ENCODE measurements at regions not wholly inside any gene's neighbourhood (a gene's known extent, or its start where the extent isn't known, plus 50 kb on each side); places are given as distances from the start of the nearest gene placed in this dataset.

DNA sequence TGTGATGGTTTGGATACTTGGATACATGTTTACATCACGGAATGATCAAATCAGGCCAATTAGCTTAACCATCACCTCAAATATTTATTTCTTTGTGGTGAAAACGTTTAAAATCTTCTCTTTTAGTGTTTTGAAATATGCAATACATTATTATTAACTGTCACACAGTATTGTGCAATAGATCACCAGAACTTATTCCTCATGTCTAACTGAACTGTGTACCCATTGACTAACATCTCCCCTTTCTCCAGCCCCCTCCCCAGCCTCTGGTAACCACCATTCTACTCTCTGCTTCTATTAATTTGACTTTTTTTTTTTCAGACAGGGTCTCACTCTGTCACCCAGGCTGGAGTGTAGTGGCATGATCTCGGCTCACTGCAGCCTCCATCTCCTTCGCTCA lies 471.9 kb downstream of the BCOR start:
- Histone ChIP-seq H3K4me3 (no peak overlapping the region), H3K4me1 (no peaks in the 10 kb centered on the region), H3K36me3 (no peaks in the 10 kb centered on the region), H3K27me3 (peaks cover 0 to 27% (median 0%) of the 10 kb centered on the region in 7 donors), H3K9me3 (peaks cover 0 to 18% (median 0%) of the 10 kb centered on the region in 11 donors), H3K27ac (no peak overlapping the region)
- DNase-seq (no peak), ATAC-seq (no peak)
- 91 to 94% methylated on average over 4 of the region's 4 CpGs for WGBS, 2 donors
- TF ChIP-seq, protein P1, sequence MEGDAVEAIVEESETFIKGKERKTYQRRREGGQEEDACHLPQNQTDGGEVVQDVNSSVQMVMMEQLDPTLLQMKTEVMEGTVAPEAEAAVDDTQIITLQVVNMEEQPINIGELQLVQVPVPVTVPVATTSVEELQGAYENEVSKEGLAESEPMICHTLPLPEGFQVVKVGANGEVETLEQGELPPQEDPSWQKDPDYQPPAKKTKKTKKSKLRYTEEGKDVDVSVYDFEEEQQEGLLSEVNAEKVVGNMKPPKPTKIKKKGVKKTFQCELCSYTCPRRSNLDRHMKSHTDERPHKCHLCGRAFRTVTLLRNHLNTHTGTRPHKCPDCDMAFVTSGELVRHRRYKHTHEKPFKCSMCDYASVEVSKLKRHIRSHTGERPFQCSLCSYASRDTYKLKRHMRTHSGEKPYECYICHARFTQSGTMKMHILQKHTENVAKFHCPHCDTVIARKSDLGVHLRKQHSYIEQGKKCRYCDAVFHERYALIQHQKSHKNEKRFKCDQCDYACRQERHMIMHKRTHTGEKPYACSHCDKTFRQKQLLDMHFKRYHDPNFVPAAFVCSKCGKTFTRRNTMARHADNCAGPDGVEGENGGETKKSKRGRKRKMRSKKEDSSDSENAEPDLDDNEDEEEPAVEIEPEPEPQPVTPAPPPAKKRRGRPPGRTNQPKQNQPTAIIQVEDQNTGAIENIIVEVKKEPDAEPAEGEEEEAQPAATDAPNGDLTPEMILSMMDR (IDR thresholded peaks at IDR 0.05) = no peak
- intact Hi-C loops (cut with DNase I) = no loop called here

DNA sequence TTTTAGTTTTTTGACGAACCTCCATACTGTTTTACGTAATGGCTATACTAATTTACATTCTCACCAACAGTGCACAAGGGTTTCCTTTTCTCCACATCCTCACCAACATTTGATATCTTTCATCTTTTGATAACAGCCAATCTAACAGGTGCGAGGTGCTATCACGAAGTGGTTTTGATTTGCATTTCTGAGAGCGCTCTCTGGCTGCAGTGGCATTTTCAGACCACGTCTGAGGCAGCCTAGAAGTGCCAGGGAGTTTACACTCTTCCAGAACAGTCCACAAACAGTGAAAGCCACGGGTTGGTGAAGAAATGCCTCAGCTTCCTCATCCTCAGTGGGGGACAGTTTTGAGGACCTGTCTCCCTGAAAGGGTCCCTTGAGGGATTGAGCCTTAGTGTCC lies 471.0 kb downstream of the BCOR start:
- ATAC-seq (no peak), DNase-seq (no peak)
- 84 to 85% methylated on average over 7 of the region's 7 CpGs for WGBS, 2 donors
- H3K9me3 ChIP-seq = peaks cover 0 to 13% (median 0%) of the 10 kb centered on the region in 11 donors
- no peaks in the 10 kb centered on the region for H3K36me3 ChIP-seq
- TF ChIP-seq, protein P1 (IDR thresholded peaks at IDR 0.05) = no peak
- peaks cover 0 to 27% (median 0%) of the 10 kb centered on the region in 7 donors for H3K27me3 ChIP-seq
- no peak overlapping the region for H3K27ac ChIP-seq
- intact Hi-C loops (cut with DNase I) = no loop called here
- H3K4me3 ChIP-seq = no peak overlapping the region
- no peaks in the 10 kb centered on the region for H3K4me1 ChIP-seq

DNA sequence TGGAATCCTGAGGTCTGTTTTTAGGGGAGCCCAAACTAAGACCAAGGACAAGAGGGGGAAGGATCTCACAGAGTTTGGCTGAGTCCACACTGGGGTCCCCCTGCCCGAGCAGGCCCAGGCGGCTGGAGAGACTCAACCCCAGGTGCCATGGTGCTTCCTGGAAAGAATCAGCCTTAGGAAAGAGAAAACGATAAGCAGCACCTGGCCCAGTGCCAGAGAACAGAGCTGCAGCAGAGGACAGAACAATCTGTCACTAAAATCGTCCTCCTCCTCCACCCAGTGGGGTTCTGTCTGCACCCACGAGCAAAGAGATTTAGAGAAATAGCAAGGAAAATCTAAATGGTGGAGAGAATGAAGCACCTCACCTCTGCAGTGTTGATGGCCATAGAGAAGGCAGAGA lies 470.5 kb downstream of the BCOR start:
- Histone ChIP-seq H3K27ac (no peak overlapping the region), H3K9me3 (peaks cover 0 to 10% (median 0%) of the 10 kb centered on the region in 11 donors), H3K4me1 (no peaks in the 10 kb centered on the region), H3K36me3 (no peaks in the 10 kb centered on the region), H3K4me3 (no peak overlapping the region), H3K27me3 (peaks cover 0 to 27% (median 0%) of the 10 kb centered on the region in 7 donors)
- DNase-seq = no peak
- 27 to 34% methylated on average over 5 of the region's 5 CpGs for WGBS, 2 donors
- intact Hi-C loops (cut with DNase I) = no loop called here
- no peak for ATAC-seq
- TF ChIP-seq, protein P1 (IDR thresholded peaks at IDR 0.05) = no peak

DNA sequence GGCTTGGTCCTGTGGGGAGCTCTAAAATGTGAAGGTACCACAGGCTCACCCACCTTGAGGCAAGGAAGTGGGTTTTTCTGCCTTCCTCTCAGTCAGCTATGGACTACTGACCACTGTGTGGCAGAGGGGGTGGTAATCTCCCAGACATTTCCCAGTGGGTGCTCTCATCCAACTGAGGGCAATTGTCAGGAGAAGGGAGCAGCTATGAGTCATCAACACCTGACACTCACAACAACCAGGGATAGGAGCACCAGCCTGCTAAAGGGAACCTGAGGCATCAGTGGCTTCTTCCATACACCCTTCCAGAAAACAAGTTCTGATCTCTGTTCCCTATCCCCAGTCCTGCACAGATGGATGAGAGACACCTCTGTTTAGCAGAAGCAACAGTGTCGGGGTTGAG lies 468.8 kb downstream of the BCOR start:
- Histone ChIP-seq H3K4me1 (no peaks in the 10 kb centered on the region), H3K27ac (no peak overlapping the region), H3K4me3 (no peak overlapping the region), H3K36me3 (no peaks in the 10 kb centered on the region), H3K9me3 (peaks cover 0 to 2% (median 0%) of the 10 kb centered on the region in 11 donors), H3K27me3 (peaks cover 0 to 33% (median 0%) of the 10 kb centered on the region in 7 donors)
- DNase-seq (no peak), ATAC-seq (no peak)
- TF ChIP-seq, protein P1 (IDR thresholded peaks at IDR 0.05) = no peak
- WGBS, 2 donors = 100% methylated on average over 1 of the region's 1 CpG
- intact Hi-C loops (cut with DNase I) = no loop called here

All from heart right ventricle (tissue), 16 donors.